Left ventricle myocardium inferior (tissue), 1 donor: ENCODE measurements at regions not wholly inside any gene's neighbourhood (a gene's known extent, or its start where the extent isn't known, plus 50 kb on each side); places are given as distances from the start of the nearest gene placed in this dataset.
"Not testable (repeated sequence)": the region's sequence is repeated elsewhere in the genome, so short reads cannot be mapped to it uniquely, and the experiment has no call there.

Source experiments
- DNase-seq: peaks from one replicate; pipeline ENCODE4 v3.0.0-alpha.2; 2020
- H3K27ac ChIP-seq: fragments of 200-600 bp; replicated peaks from 2 replicates; pipeline ENCODE4 v1.8.0; 2021
- H3K27me3 ChIP-seq: fragments of 200-600 bp; 2 replicates; pipeline ENCODE4 v1.8.0; 2021; ENCODE audit warnings: low read depth
- H3K36me3 ChIP-seq: fragments of 200-600 bp; 2 replicates; pipeline ENCODE4 v1.8.0; 2021
- H3K4me1 ChIP-seq: fragments of 200-600 bp; 2 replicates; pipeline ENCODE4 v1.8.0; 2021
- H3K4me3 ChIP-seq: fragments of 200-600 bp; 2 replicates; pipeline ENCODE4 v1.8.0; 2021; ENCODE audit warnings: mild to moderate bottlenecking, moderate library complexity
- H3K9me3 ChIP-seq: fragments of 200-600 bp; replicated peaks from 2 replicates; pipeline ENCODE4 v1.8.0; 2021
- CTCF ChIP-seq: fragments of 200-600 bp; IDR thresholded peaks from 2 replicates; pipeline ENCODE4 v1.8.0; 2021; ENCODE audit warnings: antibody characterized with exemption, mild to moderate bottlenecking, borderline replicate concordance
- intact Hi-C: fragments of 100-400 bp; cut with micrococcal nuclease; formaldehyde crosslinking; loops from one replicate; pipeline ENCODE4 v1.11.0; 2022
- donor health status: DM: no; HTN: yes; CAD: no; lungs with severe emphysema.

- Histone ChIP-seq H3K27me3 (no peaks in the 10 kb centered on the region), H3K27ac (no peak overlapping the region), H3K4me3 (no peak overlapping the region), H3K4me1 (no peaks in the 10 kb centered on the region), H3K36me3 (no peaks in the 10 kb centered on the region), H3K9me3 (peaks cover 5% of the 10 kb centered on the region)
- intact Hi-C loops = no loop called here
- no peak for DNase-seq
- no peak for TF ChIP-seq CTCF
These were observed 69.8 kb upstream of the WARS2 start for GRCh38 chr1:119210296-119210649.

- H3K27me3 ChIP-seq, H3K9me3 ChIP-seq, H3K4me3 ChIP-seq, H3K4me1 ChIP-seq, intact Hi-C loops, DNase-seq, H3K27ac ChIP-seq, H3K36me3 ChIP-seq: not testable (repeated sequence)
These were observed 72.8 kb upstream of the WARS2 start for GRCh38 chr1:119213213-119213612.

- intact Hi-C loops, H3K4me3 ChIP-seq, H3K36me3 ChIP-seq, DNase-seq, H3K27ac ChIP-seq, H3K4me1 ChIP-seq, H3K27me3 ChIP-seq, H3K9me3 ChIP-seq: not testable (repeated sequence)
These were observed 74.5 kb upstream of the WARS2 start for GRCh38 chr1:119214961-119215360.

GRCh38 chr1:119217309-119217828 is 76.9 kb upstream of the WARS2 start:
- TF ChIP-seq CTCF = no peak
- peaks cover 5% of the 10 kb centered on the region for H3K9me3 ChIP-seq
- H3K4me1 ChIP-seq = no peaks in the 10 kb centered on the region
- intact Hi-C loops = no loop called here
- no peaks in the 10 kb centered on the region for H3K36me3 ChIP-seq
- no peak for DNase-seq
- no peak overlapping the region for H3K27ac ChIP-seq
- H3K27me3 ChIP-seq = no peaks in the 10 kb centered on the region
- no peak overlapping the region for H3K4me3 ChIP-seq

GRCh38 chr1:119219711-119220110 is 79.3 kb upstream of the WARS2 start:
- no peak overlapping the region for H3K4me3 ChIP-seq
- intact Hi-C loops = no loop called here
- H3K4me1 ChIP-seq = no peaks in the 10 kb centered on the region
- no peak for DNase-seq
- TF ChIP-seq CTCF = no peak
- H3K27ac ChIP-seq = no peak overlapping the region
- H3K36me3 ChIP-seq = no peaks in the 10 kb centered on the region
- H3K9me3 ChIP-seq = no peaks in the 10 kb centered on the region
- no peaks in the 10 kb centered on the region for H3K27me3 ChIP-seq

GRCh38 chr1:119220991-119221390 is 80.5 kb upstream of the WARS2 start:
- no peak for TF ChIP-seq CTCF
- Histone ChIP-seq H3K9me3 (no peaks in the 10 kb centered on the region), H3K4me1 (no peaks in the 10 kb centered on the region), H3K27ac (no peak overlapping the region), H3K27me3 (no peaks in the 10 kb centered on the region), H3K36me3 (no peaks in the 10 kb centered on the region), H3K4me3 (no peak overlapping the region)
- DNase-seq = no peak
- intact Hi-C loops = no loop called here

GRCh38 chr1:119222271-119222670 is 81.8 kb upstream of the WARS2 start:
- no peak for TF ChIP-seq CTCF
- intact Hi-C loops = no loop called here
- no peak for DNase-seq
- Histone ChIP-seq H3K9me3 (no peaks in the 10 kb centered on the region), H3K36me3 (no peaks in the 10 kb centered on the region), H3K27me3 (no peaks in the 10 kb centered on the region), H3K4me1 (peaks cover 3% of the 10 kb centered on the region), H3K4me3 (no peak overlapping the region), H3K27ac (no peak overlapping the region)
